ENCODE measurements at regions not wholly inside any gene's neighbourhood (a gene's known extent, or its start where the extent isn't known, plus 50 kb on each side); places are given as distances from the start of the nearest gene placed in this dataset.
"Not testable (repeated sequence)": the region's sequence is repeated elsewhere in the genome, so short reads cannot be mapped to it uniquely, and the experiment has no call there.

GRCh38 chr2:82344670-82345069 is 2040.1 kb upstream of the LRRTM1 start:
- no peak for DNase-seq

GRCh38 chr2:82342356-82342755 is 2037.8 kb upstream of the LRRTM1 start:
- DNase-seq: no peak

- no peak for DNase-seq
These were observed 2036.1 kb upstream of the LRRTM1 start for GRCh38 chr2:82340578-82341053.

- no peak for DNase-seq
These were observed 2035.3 kb upstream of the LRRTM1 start for GRCh38 chr2:82339805-82340204.

GRCh38 chr2:82333697-82334096 is 2029.1 kb upstream of the LRRTM1 start:
- DNase-seq: no peak

- no peak for DNase-seq
These were observed 2025.6 kb upstream of the LRRTM1 start for GRCh38 chr2:82330155-82330554.

- DNase-seq: not testable (repeated sequence)
These were observed 2021.7 kb upstream of the LRRTM1 start for GRCh38 chr2:82326180-82326767.

GRCh38 chr2:82320296-82320695 is 2015.7 kb upstream of the LRRTM1 start:
- no peak for DNase-seq

GRCh38 chr2:82317012-82317411 is 2012.5 kb upstream of the LRRTM1 start:
- no peak for DNase-seq

- no peak for DNase-seq
These were observed 2012.0 kb upstream of the LRRTM1 start for GRCh38 chr2:82316586-82316985.

GRCh38 chr2:82314836-82315472 is 2010.4 kb upstream of the LRRTM1 start:
- DNase-seq: no peak

- no peak for DNase-seq
These were observed 2003.0 kb upstream of the LRRTM1 start for GRCh38 chr2:82307511-82307910.

- DNase-seq: no peak
These were observed 1997.0 kb upstream of the LRRTM1 start for GRCh38 chr2:82301506-82301905.

- DNase-seq: no peak
These were observed 1984.9 kb upstream of the LRRTM1 start for GRCh38 chr2:82289446-82289845.

GRCh38 chr2:82283075-82283474 is 1978.5 kb upstream of the LRRTM1 start:
- no peak for DNase-seq

GRCh38 chr2:82282111-82282882 is 1977.7 kb upstream of the LRRTM1 start:
- no peak for DNase-seq

- DNase-seq: no peak
These were observed 1974.8 kb upstream of the LRRTM1 start for GRCh38 chr2:82279367-82279766.

- no peak for DNase-seq
These were observed 1973.9 kb upstream of the LRRTM1 start for GRCh38 chr2:82278416-82278815.

- DNase-seq: no peak
These were observed 1971.0 kb upstream of the LRRTM1 start for GRCh38 chr2:82275599-82275998.

- DNase-seq: no peak
These were observed 1963.9 kb upstream of the LRRTM1 start for GRCh38 chr2:82268446-82268845.

- DNase-seq: no peak
These were observed 1956.0 kb upstream of the LRRTM1 start for GRCh38 chr2:82260521-82260920.

- DNase-seq: no peak
These were observed 1955.0 kb upstream of the LRRTM1 start for GRCh38 chr2:82259551-82259950.

GRCh38 chr2:82257796-82258555 is 1953.4 kb upstream of the LRRTM1 start:
- DNase-seq: no peak

All from NCI-H1048 (cell line).